Cardiac muscle cell (in vitro differentiated cells and primary cell): ENCODE measurements at regions not wholly inside any gene's neighbourhood (a gene's known extent, or its start where the extent isn't known, plus 50 kb on each side); places are given as distances from the start of the nearest gene placed in this dataset.

Experiments used
- DNase-seq, 2 donors: peaks; one replicate each; pipeline versions ENCODE4 v3.0.0 to v3.0.0-alpha.2; 2010 to 2017; ENCODE audit warnings: low read depth in 1 of 2, low spot score in 1 of 2
- H3K27ac ChIP-seq: fragments of 200-600 bp; sonication (generic); 2 replicates; pipeline ENCODE4 v1.5.1; 2016
- H3K27me3 ChIP-seq: fragments of 200-600 bp; sonication (generic); 2 replicates; pipeline ENCODE4 v1.6.0; 2016; ENCODE audit warnings: control low read depth
- H3K36me3 ChIP-seq: fragments of 200-600 bp; sonication (generic); 2 replicates; pipeline ENCODE4 v1.5.1; 2016; ENCODE audit warnings: control low read depth
- H3K4me1 ChIP-seq: fragments of 200-600 bp; sonication (generic); 2 replicates; pipeline ENCODE4 v1.8.1; 2017; ENCODE audit warnings: low read depth, mild to moderate bottlenecking, mixed run types
- H3K4me3 ChIP-seq: fragments of 200-600 bp; sonication (generic); 2 replicates; pipeline ENCODE4 v1.5.1; 2016; ENCODE audit warnings: mild to moderate bottlenecking
- H3K9me3 ChIP-seq: fragments of 200-600 bp; sonication (generic); 2 replicates; pipeline ENCODE4 v1.5.1; 2017; ENCODE audit warnings: low read depth, mild to moderate bottlenecking, control low read depth
- TF ChIP-seq, protein P1 (sequence below): IDR thresholded peaks from 2 replicates; pipeline ENCODE4 v1.5.1; 2012; ENCODE audit warnings: low read depth, mild to moderate bottlenecking, low read length

DNA sequence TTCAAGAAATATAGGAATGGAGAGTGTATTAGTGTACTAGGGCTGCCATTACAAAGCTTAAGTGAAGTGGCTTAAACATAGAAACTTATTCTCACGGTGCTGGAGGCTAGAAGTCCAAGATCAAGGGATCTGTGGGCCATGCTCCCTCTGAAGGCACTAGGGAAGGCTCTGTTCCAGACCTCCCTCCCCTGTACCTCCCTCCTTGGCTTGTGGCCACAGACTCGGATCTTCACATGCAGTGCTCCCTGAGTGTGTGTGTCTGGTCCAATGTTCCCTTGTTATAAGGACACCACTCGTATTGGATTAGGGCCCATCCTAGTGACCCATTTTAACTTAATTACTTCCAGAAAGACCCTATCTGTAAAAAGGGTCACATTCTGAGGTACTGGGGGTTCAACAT lies 225.6 kb downstream of the VRK1 start:
- H3K36me3 ChIP-seq: no peaks in the 10 kb centered on the region
- H3K4me1 ChIP-seq: no peaks in the 10 kb centered on the region
- TF ChIP-seq, protein P1, sequence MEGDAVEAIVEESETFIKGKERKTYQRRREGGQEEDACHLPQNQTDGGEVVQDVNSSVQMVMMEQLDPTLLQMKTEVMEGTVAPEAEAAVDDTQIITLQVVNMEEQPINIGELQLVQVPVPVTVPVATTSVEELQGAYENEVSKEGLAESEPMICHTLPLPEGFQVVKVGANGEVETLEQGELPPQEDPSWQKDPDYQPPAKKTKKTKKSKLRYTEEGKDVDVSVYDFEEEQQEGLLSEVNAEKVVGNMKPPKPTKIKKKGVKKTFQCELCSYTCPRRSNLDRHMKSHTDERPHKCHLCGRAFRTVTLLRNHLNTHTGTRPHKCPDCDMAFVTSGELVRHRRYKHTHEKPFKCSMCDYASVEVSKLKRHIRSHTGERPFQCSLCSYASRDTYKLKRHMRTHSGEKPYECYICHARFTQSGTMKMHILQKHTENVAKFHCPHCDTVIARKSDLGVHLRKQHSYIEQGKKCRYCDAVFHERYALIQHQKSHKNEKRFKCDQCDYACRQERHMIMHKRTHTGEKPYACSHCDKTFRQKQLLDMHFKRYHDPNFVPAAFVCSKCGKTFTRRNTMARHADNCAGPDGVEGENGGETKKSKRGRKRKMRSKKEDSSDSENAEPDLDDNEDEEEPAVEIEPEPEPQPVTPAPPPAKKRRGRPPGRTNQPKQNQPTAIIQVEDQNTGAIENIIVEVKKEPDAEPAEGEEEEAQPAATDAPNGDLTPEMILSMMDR: no peak
- no peak overlapping the region for H3K27ac ChIP-seq
- peaks cover 7% of the 10 kb centered on the region for H3K27me3 ChIP-seq
- no peak overlapping the region for H3K4me3 ChIP-seq
- no peak for DNase-seq
- H3K9me3 ChIP-seq: no peaks in the 10 kb centered on the region

DNA sequence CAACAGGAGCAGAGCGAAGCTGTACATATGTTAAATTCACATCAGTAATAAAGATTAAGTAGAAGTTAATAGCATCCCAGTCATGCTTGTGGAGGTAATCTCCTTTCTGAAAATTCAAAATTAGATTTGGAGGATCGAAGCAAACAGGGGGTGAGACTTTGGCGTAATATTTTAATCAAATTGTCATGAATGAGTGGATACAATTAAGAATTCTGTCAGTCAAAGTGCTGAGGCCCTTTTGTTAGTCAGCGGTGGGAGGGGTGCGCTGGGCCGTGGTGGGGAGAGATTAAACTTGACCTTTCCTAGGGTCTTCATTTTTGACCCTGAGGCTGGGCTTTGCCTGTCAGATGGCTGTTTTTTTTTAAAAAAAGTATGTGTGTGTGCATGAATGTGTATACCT lies 226.7 kb downstream of the VRK1 start:
- Histone ChIP-seq H3K4me3 (no peak overlapping the region), H3K4me1 (no peaks in the 10 kb centered on the region), H3K27me3 (peaks cover 7% of the 10 kb centered on the region), H3K9me3 (no peaks in the 10 kb centered on the region), H3K36me3 (no peaks in the 10 kb centered on the region), H3K27ac (no peak overlapping the region)
- DNase-seq: no peak
- TF ChIP-seq, protein P1: no peak

DNA sequence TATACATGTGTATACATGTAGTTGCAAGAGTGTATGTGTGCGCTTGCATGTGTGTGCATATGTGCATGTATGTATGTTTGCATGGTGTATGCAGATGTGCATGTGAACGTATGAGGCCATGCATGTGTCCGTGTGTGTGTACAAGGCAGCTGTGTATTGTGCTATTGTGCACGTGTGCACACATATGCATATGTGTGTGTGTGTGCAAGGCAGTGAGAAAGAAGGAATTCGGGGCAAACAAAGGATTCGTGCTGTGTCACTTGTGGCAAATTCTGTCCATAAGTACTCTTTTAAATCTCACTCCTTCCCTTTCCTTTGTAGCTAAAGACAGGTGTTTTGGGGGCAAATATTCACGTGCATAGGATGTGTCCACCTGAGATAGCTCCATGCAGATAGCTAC lies 227.1 kb downstream of the VRK1 start:
- Histone ChIP-seq H3K36me3 (no peaks in the 10 kb centered on the region), H3K27ac (no peak overlapping the region), H3K27me3 (peaks cover 7% of the 10 kb centered on the region), H3K9me3 (no peaks in the 10 kb centered on the region), H3K4me3 (no peak overlapping the region), H3K4me1 (no peaks in the 10 kb centered on the region)
- TF ChIP-seq, protein P1: no peak
- no peak for DNase-seq

DNA sequence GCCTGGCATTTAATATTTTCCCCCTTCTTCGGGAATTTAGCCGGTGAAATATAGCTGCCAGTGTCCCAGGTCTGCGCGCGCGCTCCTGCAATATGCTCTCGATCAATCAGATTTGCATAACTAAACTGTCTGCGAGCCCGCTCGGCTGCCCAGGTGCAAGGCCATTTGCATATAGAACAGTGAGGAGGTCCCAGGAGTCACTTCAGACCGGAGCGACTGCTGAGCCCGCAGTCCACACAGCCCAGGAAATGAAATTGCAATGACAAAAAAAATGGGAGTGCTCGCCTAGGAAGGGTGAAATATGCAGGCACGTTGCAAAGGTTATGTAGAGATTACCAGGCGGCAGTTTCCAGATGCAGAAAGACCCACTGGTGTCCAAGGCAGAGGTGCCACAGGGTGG lies 228.5 kb downstream of the VRK1 start:
- no peaks in the 10 kb centered on the region for H3K4me1 ChIP-seq

DNA sequence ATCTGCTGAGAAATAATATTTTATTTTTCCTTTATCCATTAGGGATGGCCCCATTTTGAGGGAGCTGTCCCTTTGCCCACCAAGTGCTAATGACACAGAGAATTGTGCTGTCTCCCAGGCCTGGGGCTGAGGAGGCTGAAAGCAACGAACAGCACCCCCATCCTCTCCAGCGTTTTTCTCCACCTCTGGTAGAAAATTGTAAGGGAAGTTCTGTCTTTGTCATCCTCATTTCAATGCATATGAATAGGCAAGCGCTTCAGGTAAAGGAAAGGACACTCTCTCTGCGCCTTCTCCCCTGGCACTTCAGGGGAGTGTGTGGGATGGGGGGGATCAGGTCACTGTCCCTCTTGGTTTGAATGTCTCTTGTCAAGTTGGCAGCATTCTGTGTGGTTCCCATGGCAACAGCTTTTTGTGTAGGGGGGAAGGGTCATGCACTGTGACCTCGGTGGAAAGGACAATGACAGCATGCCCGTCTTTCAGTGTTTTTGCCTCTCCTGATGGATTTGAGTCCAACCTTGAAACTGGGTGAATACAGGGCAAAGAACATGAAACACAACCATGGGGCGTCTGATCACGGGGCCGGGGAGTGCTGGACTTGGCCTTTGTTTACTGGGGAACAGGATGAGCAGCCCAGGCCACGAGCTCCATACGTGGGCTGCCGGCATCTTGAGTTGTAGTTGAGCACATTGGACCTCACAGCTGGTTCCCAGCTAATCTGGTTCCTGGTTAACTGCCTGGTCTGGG lies 230.2 kb downstream of the VRK1 start:
- no peak for DNase-seq
- H3K27ac ChIP-seq: no peak overlapping the region
- H3K4me3 ChIP-seq: no peak overlapping the region
- H3K4me1 ChIP-seq: no peaks in the 10 kb centered on the region
- no peaks in the 10 kb centered on the region for H3K36me3 ChIP-seq
- H3K9me3 ChIP-seq: no peaks in the 10 kb centered on the region
- peaks cover 13% of the 10 kb centered on the region for H3K27me3 ChIP-seq
- TF ChIP-seq, protein P1: no peak

More for the DNA sequence above, 228.5 kb downstream of the VRK1 start:
- no peak overlapping the region for H3K4me3 ChIP-seq
- DNase-seq: no peak
- TF ChIP-seq, protein P1: no peak
- no peaks in the 10 kb centered on the region for H3K36me3 ChIP-seq
- no peak overlapping the region for H3K27ac ChIP-seq
- H3K27me3 ChIP-seq: peaks cover 7% of the 10 kb centered on the region
- no peaks in the 10 kb centered on the region for H3K9me3 ChIP-seq
